ENCODE measurements at regions not wholly inside any gene's neighbourhood (a gene's known extent, or its start where the extent isn't known, plus 50 kb on each side); places are given as distances from the start of the nearest gene placed in this dataset.

- TF ChIP-seq EGR1 (IDR thresholded peaks at IDR 0.05) (no peak), EP300 (IDR thresholded peaks at IDR 0.05; ENCODE audit: borderline replicate concordance) (no peak), RAD21 (IDR thresholded peaks at IDR 0.05; ENCODE audit: low read depth) (no peak), CREB1 (IDR thresholded peaks at IDR 0.05; ENCODE audit: low read depth) (no peak), TAF1 (IDR thresholded peaks at IDR 0.05; ENCODE audit: low read depth) (no peak), YY1 (IDR thresholded peaks at IDR 0.05; ENCODE audit: low read depth) (no peak), TCF12 (IDR thresholded peaks at IDR 0.05; ENCODE audit: low read depth) (no peak), REST (IDR thresholded peaks at IDR 0.05; ENCODE audit: low read depth) (no peak), ZBTB7A (IDR thresholded peaks at IDR 0.05; ENCODE audit: low read depth) (no peak)
- TF ChIP-seq, protein P1, sequence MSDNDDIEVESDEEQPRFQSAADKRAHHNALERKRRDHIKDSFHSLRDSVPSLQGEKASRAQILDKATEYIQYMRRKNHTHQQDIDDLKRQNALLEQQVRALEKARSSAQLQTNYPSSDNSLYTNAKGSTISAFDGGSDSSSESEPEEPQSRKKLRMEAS (IDR thresholded peaks at IDR 0.05): no peak
- TF ChIP-seq, protein P2, sequence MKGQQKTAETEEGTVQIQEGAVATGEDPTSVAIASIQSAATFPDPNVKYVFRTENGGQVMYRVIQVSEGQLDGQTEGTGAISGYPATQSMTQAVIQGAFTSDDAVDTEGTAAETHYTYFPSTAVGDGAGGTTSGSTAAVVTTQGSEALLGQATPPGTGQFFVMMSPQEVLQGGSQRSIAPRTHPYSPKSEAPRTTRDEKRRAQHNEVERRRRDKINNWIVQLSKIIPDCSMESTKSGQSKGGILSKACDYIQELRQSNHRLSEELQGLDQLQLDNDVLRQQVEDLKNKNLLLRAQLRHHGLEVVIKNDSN (IDR thresholded peaks at IDR 0.05): no peak
Measured at GRCh38 chr1:168397806-168398205, 117.1 kb downstream of the TBX19 start.
